MCF 10A (cell line): ENCODE measurements at regions not wholly inside any gene's neighbourhood (a gene's known extent, or its start where the extent isn't known, plus 50 kb on each side); places are given as distances from the start of the nearest gene placed in this dataset.

Source experiments
- BruUV-seq: library from RNA; stranded (reverse); fragments of 400-500 nt; replicated peaks from 2 replicates; lab custom pipeline; 2021; lab: Mats Ljungman, UMichigan
- CTCF ChIA-PET: fragments of 300-600 bp; sonication (Branson Sonifier 250); formaldehyde crosslinking; extraction: SDS; loops from one replicate; lab custom pipeline; 2021; ENCODE audit warnings: antibody characterized with exemption, inconsistent platforms; lab: Yijun Ruan, JAX
- POLR2A ChIA-PET: fragments of 300-600, 350-650 bp; sonication (Branson Sonifier 250); formaldehyde crosslinking; extraction: SDS; loops from one replicate; lab custom pipeline; 2020; ENCODE audit warnings: antibody characterized with exemption, inconsistent platforms; lab: Yijun Ruan, JAX
- DNase-seq: peaks from one replicate; pipeline ENCODE4 v3.0.0-alpha.2; 2018; ENCODE audit not compliant: unreplicated experiment
- H3K27ac Mint-ChIP-seq: one replicate; pipeline ENCODE4 v1.8.0; 2022; ENCODE audit warnings: mild to moderate bottlenecking, low read depth, mixed read lengths; ENCODE audit not compliant: unreplicated experiment
- H3K27me3 Mint-ChIP-seq: one replicate; pipeline ENCODE4 v1.8.0; 2022; ENCODE audit warnings: mixed read lengths; ENCODE audit not compliant: insufficient read depth, unreplicated experiment
- H3K36me3 Mint-ChIP-seq: one replicate; pipeline ENCODE4 v1.8.0; 2022; ENCODE audit warnings: mild to moderate bottlenecking, moderate library complexity, mixed read lengths; ENCODE audit not compliant: insufficient read depth, unreplicated experiment
- H3K4me1 Mint-ChIP-seq: one replicate; pipeline ENCODE4 v1.8.0; 2022; ENCODE audit warnings: mixed read lengths; ENCODE audit not compliant: insufficient read depth, unreplicated experiment
- H3K4me3 Mint-ChIP-seq: one replicate; pipeline ENCODE4 v1.8.0; 2022; ENCODE audit warnings: mild to moderate bottlenecking, moderate library complexity, mixed read lengths; ENCODE audit not compliant: unreplicated experiment
- H3K9me3 Mint-ChIP-seq: one replicate; pipeline ENCODE4 v1.8.0; 2022; ENCODE audit warnings: mixed read lengths; ENCODE audit not compliant: unreplicated experiment
- CTCF ChIP-seq: fragments of 200-600 bp; IDR thresholded peaks from one replicate; pipeline ENCODE4 v1.8.0; 2022; ENCODE audit warnings: antibody characterized with exemption, mild to moderate bottlenecking; ENCODE audit not compliant: unreplicated experiment
- intact Hi-C: fragments of 100-400 bp; cut with micrococcal nuclease; formaldehyde crosslinking; loops from 2 replicates; pipeline ENCODE4 v1.14.1; 2022

GRCh38 chr2:83705146-83705545, 753.9 kb downstream of the SUCLG1 start:
- ChIA-PET CTCF (no interaction called here), POLR2A (no interaction called here)
- H3K27ac Mint-ChIP-seq, result no peak overlapping the region
- no peak for DNase-seq
- H3K4me1 Mint-ChIP-seq, result no peaks in the 10 kb centered on the region
- intact Hi-C loops, result no loop called here
- H3K36me3 Mint-ChIP-seq, result no peaks in the 10 kb centered on the region
- H3K9me3 Mint-ChIP-seq, result no peaks in the 10 kb centered on the region
- BruUV-seq, result no TSS peak
- TF ChIP-seq CTCF, result no peak
- no peak overlapping the region for H3K4me3 Mint-ChIP-seq
- H3K27me3 Mint-ChIP-seq, result no peaks in the 10 kb centered on the region

DNA sequence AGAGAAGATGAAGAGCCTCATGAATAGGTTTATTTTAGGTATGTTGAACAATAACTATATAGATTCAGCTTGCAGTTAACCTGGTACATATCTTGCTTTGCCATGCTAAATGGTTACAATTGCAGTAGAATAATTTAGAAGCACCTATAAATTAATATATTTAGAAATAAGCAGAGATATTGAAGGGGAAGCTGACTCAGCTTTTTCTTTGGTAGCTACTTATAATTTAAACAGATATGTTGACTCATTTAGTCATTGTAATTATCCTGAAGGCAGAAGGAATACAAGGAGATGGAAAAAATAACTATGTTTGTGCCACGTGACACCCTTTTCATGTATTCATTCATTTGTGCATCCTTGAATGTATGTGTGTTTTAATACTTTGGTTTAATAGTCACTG, 755.5 kb downstream of the SUCLG1 start:
- intact Hi-C loops, result no loop called here
- DNase-seq, result no peak
- Mint-ChIP-seq H3K4me1 (no peaks in the 10 kb centered on the region), H3K36me3 (no peaks in the 10 kb centered on the region), H3K4me3 (no peak overlapping the region), H3K27me3 (no peaks in the 10 kb centered on the region), H3K9me3 (no peaks in the 10 kb centered on the region), H3K27ac (no peak overlapping the region)
- CTCF ChIA-PET, result interaction anchor here (0.7 kb wide), 2 partner anchors 8 to 723 kb away, joined by 3 to 6 read pairs; no protein-coding TSS in a partner anchor
- POLR2A ChIA-PET, result no interaction called here
- no TSS peak for BruUV-seq
- TF ChIP-seq CTCF, result no peak

- Mint-ChIP-seq H3K27ac (no peak overlapping the region), H3K9me3 (no peaks in the 10 kb centered on the region), H3K4me3 (no peak overlapping the region), H3K36me3 (no peaks in the 10 kb centered on the region), H3K4me1 (no peaks in the 10 kb centered on the region), H3K27me3 (no peaks in the 10 kb centered on the region)
- ChIA-PET POLR2A (interaction anchor here (1.0 kb wide), 1 partner anchor 501 kb away, joined by 3 read pairs; no protein-coding TSS in a partner anchor), CTCF (interaction anchor here (0.6 kb wide), 1 partner anchor 15 kb away, joined by 5 read pairs; no protein-coding TSS in a partner anchor)
- intact Hi-C loops, result no loop called here
- TF ChIP-seq CTCF, result no peak
- no TSS peak for BruUV-seq
- no peak for DNase-seq
Observed at GRCh38 chr2:83696838-83697237, 762.2 kb downstream of the SUCLG1 start.

- POLR2A ChIA-PET, result no interaction called here
- H3K36me3 Mint-ChIP-seq, result no peaks in the 10 kb centered on the region
- no TSS peak for BruUV-seq
- DNase-seq, result no peak
- no peak for TF ChIP-seq CTCF
- H3K4me3 Mint-ChIP-seq, result no peak overlapping the region
- intact Hi-C loops, result no loop called here
- H3K4me1 Mint-ChIP-seq, result no peaks in the 10 kb centered on the region
- H3K27me3 Mint-ChIP-seq, result no peaks in the 10 kb centered on the region
- CTCF ChIA-PET, result interaction anchor here (0.9 to 1.8 kb wide), 2 partner anchors 47 to 48 kb away, joined by 3 read pairs; no protein-coding TSS in a partner anchor
- no peaks in the 10 kb centered on the region for H3K9me3 Mint-ChIP-seq
- no peak overlapping the region for H3K27ac Mint-ChIP-seq
Observed at GRCh38 chr2:83695530-83695929, 763.5 kb downstream of the SUCLG1 start.
